ENCODE measurements at regions not wholly inside any gene's neighbourhood (a gene's known extent, or its start where the extent isn't known, plus 50 kb on each side); places are given as distances from the start of the nearest gene placed in this dataset.
"Not testable (repeated sequence)": the region's sequence is repeated elsewhere in the genome, so short reads cannot be mapped to it uniquely, and the experiment has no call there.

DNA sequence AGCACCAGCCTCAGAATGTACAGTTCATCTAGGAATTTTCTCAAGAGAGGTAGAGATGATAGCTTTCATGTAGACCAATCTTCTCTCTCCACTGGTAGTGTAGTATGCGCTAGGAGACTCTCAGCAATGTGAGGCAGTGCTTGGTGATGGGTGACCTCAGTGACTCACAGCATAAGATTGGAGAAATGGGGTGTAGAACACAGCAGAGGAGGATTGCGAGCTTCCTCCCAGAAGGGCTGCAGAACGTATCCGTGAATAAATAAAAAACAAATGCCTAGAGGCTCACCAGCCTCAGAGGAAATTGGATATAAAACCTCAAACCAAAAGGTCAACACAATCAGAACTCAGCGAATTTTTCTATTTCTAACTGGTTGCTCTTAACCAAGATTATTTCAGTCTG is 182.9 kb upstream of the RXFP2 start:
- WGBS (ENCODE audit: insufficient coverage, low coverage, missing lambda C conversion rate) = 0% methylated on average over 5 of the region's 5 CpGs
- H3K79me2 ChIP-seq (ENCODE audit: control insufficient read depth, insufficient read depth, low read length) = no peaks in the 10 kb centered on the region
- no peak overlapping the region for H2AFZ ChIP-seq (ENCODE audit: low read depth, low read length)
- intact Hi-C loops (cut with micrococcal nuclease) = no loop called here
- no peaks in the 10 kb centered on the region for H4K20me1 ChIP-seq (replicated peaks; ENCODE audit: control insufficient read depth, insufficient read depth, low read length)
- no peak overlapping the region for H3K4me2 ChIP-seq (ENCODE audit: insufficient read depth, low read length)
- no peak overlapping the region for H3K4me3 ChIP-seq
- H3K9me3 ChIP-seq (replicated peaks; ENCODE audit: control insufficient read depth, insufficient read depth, low read depth, low read length) = no peaks in the 10 kb centered on the region
- H3K36me3 ChIP-seq (ENCODE audit: control insufficient read depth, insufficient read depth, low read length) = no peaks in the 10 kb centered on the region
- H3K27ac ChIP-seq (ENCODE audit: extremely low read depth, low read depth, low read length) = no peak overlapping the region
- POLR2A ChIA-PET = no interaction called here
- no TSS peak for BruUV-seq (replicated peaks)
- no peak for TF ChIP-seq ZNF184 (CRISPR knock-in tag; IDR thresholded peaks at IDR 0.05)
- no peak for TF ChIP-seq MTA1 (IDR thresholded peaks at IDR 0.05; ENCODE audit: borderline replicate concordance)
- TF ChIP-seq, protein P1, sequence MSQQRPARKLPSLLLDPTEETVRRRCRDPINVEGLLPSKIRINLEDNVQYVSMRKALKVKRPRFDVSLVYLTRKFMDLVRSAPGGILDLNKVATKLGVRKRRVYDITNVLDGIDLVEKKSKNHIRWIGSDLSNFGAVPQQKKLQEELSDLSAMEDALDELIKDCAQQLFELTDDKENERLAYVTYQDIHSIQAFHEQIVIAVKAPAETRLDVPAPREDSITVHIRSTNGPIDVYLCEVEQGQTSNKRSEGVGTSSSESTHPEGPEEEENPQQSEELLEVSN (IDR thresholded peaks at IDR 0.05; ENCODE audit: borderline replicate concordance in 1 of 2, extremely low read depth in 1 of 2, insufficient read depth in 1 of 2, insufficient read length in 1 of 2, low read depth in 1 of 2, low read length in 1 of 2, poor library complexity in 1 of 2, severe bottlenecking in 1 of 2) = no peak
- TF ChIP-seq POLR3G (IDR thresholded peaks at IDR 0.05; ENCODE audit: extremely low read depth, insufficient read length, insufficient replicate concordance) = no peak
- DNase-seq (ENCODE audit: extremely low read depth in 1 of 4, low spot score in 3 of 4) = no peak
- FAIRE-seq = no peak
- H3K9me1 ChIP-seq (ENCODE audit: control insufficient read depth, insufficient read depth, low read length) = no peaks in the 10 kb centered on the region
- no peak overlapping the region for H3K9ac ChIP-seq (ENCODE audit: insufficient read depth in 1 of 2, low read depth in 2 of 2, low read length in 2 of 2)
- no peak for ATAC-seq
- in situ Hi-C loops (cut with MboI) = no loop called here
- CTCF ChIA-PET (ENCODE audit: low intra/inter-chr PET ratio) = no interaction called here
- H3K4me1 ChIP-seq (replicated peaks in 1 of 2; ENCODE audit: control insufficient read depth in 2 of 2, insufficient read depth in 2 of 2, low read length in 2 of 2) = no peaks in the 10 kb centered on the region
- H3K27me3 ChIP-seq (ENCODE audit: control insufficient read depth in 2 of 2, insufficient read depth in 2 of 2, low read length in 2 of 2) = no peaks in the 10 kb centered on the region

DNA sequence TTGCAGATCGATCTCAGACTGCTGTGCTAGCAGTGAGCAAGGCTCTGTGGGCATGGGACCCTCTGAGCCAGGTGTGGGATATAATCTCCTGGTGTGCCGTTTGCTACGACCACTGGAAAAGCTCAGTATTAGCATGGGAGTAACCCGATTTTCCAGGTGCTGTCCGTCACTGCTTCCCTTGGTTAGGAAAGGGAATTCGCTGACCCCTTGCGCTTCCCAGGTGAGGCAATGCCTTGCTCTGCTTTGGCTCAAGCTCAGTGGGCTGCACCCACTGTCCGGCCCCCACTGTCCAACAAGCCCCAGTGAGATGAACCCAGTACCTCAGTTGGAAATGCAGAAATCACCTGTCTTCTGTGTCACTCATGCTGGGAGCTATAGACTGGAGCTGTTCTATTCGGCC is 155.1 kb upstream of the RXFP2 start:
- FAIRE-seq; H3K4me1 ChIP-seq (replicated peaks in 1 of 2; ENCODE audit: control insufficient read depth in 2 of 2, insufficient read depth in 2 of 2, low read length in 2 of 2); H3K4me3 ChIP-seq; H3K36me3 ChIP-seq (ENCODE audit: control insufficient read depth, insufficient read depth, low read length); H4K20me1 ChIP-seq (replicated peaks; ENCODE audit: control insufficient read depth, insufficient read depth, low read length); in situ Hi-C loops (cut with MboI); H3K9me3 ChIP-seq (replicated peaks; ENCODE audit: control insufficient read depth, insufficient read depth, low read depth, low read length); H2AFZ ChIP-seq (ENCODE audit: low read depth, low read length); H3K9ac ChIP-seq (ENCODE audit: insufficient read depth in 1 of 2, low read depth in 2 of 2, low read length in 2 of 2); H3K9me1 ChIP-seq (ENCODE audit: control insufficient read depth, insufficient read depth, low read length); intact Hi-C loops (cut with micrococcal nuclease); H3K79me2 ChIP-seq (ENCODE audit: control insufficient read depth, insufficient read depth, low read length); CTCF ChIA-PET (ENCODE audit: low intra/inter-chr PET ratio); DNase-seq (ENCODE audit: extremely low read depth in 1 of 4, low spot score in 3 of 4); POLR2A ChIA-PET; H3K27me3 ChIP-seq (ENCODE audit: control insufficient read depth in 2 of 2, insufficient read depth in 2 of 2, low read length in 2 of 2); H3K27ac ChIP-seq (ENCODE audit: extremely low read depth, low read depth, low read length); BruUV-seq (replicated peaks); H3K4me2 ChIP-seq (ENCODE audit: insufficient read depth, low read length); ATAC-seq: not testable (repeated sequence)
- 4% methylated on average over 7 of the region's 9 CpGs for WGBS (ENCODE audit: insufficient coverage, low coverage, missing lambda C conversion rate)

Data from K562 (cell line).